ENCODE measurements at regions not wholly inside any gene's neighbourhood (a gene's known extent, or its start where the extent isn't known, plus 50 kb on each side); places are given as distances from the start of the nearest gene placed in this dataset.

DNA sequence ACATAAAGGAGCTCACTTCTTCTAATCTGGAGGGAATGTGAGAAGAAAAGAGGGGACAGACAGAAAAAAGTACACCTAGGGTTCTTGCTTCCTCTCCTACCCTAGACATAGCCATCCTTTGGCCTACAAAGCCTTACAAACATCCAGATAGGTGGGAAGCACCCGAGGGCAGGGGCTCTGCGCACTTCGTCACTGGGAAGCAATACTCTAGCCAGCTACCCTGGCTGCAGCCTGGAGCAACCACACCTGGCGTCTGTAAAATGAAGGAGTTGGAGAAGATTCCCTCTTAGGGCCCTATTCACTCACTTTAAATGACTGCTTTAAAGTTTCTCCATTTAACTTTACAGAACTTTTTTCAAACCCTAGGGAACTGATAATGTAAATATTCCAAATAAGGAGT lies 65.7 kb upstream of the NOCT start:
- TF ChIP-seq, protein P1, sequence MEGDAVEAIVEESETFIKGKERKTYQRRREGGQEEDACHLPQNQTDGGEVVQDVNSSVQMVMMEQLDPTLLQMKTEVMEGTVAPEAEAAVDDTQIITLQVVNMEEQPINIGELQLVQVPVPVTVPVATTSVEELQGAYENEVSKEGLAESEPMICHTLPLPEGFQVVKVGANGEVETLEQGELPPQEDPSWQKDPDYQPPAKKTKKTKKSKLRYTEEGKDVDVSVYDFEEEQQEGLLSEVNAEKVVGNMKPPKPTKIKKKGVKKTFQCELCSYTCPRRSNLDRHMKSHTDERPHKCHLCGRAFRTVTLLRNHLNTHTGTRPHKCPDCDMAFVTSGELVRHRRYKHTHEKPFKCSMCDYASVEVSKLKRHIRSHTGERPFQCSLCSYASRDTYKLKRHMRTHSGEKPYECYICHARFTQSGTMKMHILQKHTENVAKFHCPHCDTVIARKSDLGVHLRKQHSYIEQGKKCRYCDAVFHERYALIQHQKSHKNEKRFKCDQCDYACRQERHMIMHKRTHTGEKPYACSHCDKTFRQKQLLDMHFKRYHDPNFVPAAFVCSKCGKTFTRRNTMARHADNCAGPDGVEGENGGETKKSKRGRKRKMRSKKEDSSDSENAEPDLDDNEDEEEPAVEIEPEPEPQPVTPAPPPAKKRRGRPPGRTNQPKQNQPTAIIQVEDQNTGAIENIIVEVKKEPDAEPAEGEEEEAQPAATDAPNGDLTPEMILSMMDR (conservative IDR thresholded peaks at IDR 0.05 in 1 of 2, IDR thresholded peaks at IDR 0.05 in 1 of 2; ENCODE audit: extremely low read depth in 1 of 2, insufficient read depth in 1 of 2, low read depth in 1 of 2, low read length in 2 of 2) = no peak
- no peak for TF ChIP-seq EZH2 (IDR thresholded peaks at IDR 0.05; ENCODE audit: borderline replicate concordance, low read length)
